NCI-H2227 (cell line): ENCODE measurements at regions not wholly inside any gene's neighbourhood (a gene's known extent, or its start where the extent isn't known, plus 50 kb on each side); places are given as distances from the start of the nearest gene placed in this dataset.

Experiments used
- DNase-seq: peaks from one replicate; lab custom pipeline; 2025; ENCODE audit not compliant: unreplicated experiment; lab: John Stamatoyannopoulos, UW

DNA sequence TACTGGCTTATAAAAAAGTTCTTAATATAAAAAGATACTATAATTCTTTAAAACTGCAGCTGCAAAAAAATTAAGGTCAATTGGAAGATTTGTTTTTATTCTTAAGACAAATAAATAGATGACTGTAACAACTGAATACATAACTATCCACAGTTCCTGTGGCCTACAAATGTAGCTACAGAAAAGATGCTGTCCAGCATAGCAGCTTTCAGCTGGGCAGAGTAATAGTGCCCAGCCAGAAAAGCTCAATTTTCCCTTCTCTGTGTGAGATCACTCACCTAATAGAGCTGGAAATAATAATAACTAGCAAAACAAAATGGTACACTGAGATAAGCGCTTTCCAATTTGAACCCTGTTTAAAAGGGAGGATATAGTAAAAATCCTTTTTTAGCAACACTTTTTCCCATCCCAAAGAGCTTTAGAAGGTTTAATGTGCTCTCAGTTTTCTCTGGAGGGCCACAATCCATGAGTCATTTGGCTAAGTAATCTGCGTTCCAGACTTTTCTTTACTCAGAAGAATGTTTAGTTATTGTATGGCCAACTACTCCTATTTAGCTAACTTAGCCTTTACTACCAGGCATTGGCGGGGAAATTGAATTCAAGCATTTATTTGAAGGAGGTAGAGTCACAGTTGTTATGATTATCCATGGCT is 158.1 kb upstream of the SLC39A10 start:
- no peak for DNase-seq

DNA sequence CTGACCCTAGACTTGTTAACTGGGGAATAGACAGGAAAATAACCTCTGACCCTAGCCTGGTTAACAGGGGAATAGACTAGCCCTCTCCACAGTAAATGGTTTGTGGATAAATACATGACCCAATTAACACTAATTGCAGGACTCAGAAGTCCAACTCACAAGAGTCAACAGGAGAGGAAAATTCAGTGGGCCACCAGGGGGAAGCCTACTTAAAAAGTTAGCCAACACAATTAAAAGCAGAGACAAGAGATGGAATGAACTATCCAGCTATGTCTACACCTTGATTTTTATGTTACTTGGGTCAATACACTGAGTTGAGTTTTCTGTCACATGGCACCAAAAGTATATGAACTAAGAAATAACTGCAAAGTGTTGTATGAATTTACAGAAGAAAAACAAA is 158.8 kb upstream of the SLC39A10 start:
- DNase-seq, result no peak

DNA sequence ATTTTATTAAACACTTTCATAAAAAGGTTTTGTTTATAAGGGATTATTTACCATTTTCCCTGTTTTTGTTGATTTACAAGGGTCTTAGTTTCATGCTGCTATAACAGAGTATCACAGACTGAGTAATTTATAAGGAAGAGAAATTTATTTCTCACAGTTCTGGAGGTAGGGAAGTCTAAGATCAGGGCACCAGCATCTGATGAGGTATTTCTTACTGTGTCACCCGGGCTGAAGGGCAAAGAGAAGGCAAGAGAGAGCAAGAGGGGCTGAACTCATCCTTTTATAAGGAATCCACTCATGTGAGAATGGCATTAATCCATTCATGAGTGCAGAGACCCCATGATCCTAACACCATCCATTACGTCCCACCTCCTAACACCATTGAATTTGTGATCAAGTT is 160.0 kb upstream of the SLC39A10 start:
- DNase-seq, result no peak

DNA sequence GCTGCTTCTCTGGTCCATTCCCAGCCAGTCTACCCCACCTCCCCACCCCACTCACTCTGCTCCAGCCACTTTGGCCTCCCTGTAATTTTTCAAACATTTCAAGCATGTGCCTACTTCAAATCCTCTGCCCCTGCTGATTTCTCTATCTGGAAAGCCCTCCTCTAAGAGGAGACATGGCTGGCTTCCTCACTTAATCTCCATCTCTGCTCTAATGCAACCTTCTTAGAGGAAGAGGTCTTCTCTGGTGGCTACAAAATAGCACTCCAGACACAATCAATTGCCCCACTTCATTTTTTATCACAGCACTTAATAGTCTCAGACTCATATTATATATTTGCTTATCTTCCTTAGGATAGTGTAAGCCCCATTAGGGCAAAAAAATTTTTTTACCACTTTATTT is 161.1 kb upstream of the SLC39A10 start:
- DNase-seq, result no peak

DNA sequence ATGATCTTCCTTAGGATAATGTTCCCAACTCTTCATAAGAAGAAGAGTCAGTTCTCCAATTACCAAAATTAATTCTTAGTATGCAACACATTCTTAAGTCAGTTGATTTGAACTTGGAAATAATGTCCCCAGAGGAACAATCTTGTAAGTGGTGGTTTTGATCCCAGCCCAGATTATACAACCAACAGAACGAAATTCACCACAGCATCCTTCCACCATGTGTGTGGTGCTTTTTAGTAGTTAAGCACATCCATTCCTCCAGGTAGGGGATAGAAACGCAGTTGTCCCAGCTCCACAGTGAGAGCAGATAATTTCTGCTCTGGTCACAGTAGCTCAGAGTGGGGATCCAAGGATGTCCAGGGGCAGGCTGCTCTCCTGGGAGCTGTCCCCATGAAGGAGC is 161.7 kb upstream of the SLC39A10 start:
- DNase-seq, result no peak

DNA sequence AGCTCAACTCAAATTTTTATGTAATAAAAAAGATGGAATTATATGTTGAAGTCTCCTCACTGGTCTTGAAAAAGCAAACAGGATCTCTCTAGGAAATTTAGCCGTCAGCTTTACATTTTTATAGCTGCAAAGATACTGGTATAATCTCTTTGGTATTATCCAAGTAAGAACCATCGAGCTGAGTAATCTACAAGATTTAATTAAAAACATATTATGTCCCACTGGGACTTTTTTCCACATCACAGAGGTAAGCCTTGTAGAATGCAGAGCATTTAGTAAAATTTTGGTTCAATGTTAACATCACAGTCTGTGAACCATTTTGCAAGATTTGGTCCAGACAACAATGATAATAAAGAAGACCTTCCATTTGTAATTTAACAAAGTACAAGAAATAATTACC is 162.6 kb upstream of the SLC39A10 start:
- DNase-seq, result no peak

DNA sequence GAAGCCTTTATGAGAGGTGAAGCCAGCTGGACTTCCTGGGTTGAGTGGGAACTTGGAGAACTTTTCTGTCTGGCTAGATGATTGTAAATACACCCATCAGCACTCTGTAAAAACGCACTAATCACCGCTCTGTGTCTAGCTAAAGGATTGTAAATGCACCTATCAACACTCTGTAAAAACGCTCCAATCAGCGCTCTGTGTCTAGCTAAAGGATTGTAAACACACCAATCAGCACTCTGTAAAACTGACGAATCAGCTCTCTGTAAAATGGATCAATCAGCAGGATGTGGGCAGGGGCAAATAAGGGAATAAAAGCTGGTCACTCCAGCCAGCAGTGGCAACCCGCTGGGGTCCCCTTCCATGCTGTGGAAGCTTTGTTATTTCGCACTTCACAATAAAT is 163.6 kb upstream of the SLC39A10 start:
- DNase-seq, result no peak

DNA sequence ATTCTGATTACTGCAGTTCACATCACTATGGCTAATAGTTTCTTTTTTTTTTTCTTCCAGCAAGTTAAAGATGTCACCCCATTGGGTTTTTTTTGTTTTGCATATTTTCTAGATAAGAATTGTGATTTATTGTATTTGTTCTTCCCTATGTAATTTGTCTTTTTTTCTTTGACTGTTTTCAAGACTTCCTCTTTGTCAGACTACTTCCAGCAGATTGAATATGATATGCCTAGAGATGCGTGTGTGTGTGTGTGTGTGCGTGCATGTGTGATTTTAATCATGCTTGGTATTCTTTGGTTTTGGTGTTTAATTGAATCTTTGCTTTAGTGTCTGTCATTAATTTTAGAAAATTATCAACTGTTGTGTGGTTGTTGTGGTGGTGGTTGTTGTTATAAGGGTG is 166.7 kb upstream of the SLC39A10 start:
- no peak for DNase-seq

DNA sequence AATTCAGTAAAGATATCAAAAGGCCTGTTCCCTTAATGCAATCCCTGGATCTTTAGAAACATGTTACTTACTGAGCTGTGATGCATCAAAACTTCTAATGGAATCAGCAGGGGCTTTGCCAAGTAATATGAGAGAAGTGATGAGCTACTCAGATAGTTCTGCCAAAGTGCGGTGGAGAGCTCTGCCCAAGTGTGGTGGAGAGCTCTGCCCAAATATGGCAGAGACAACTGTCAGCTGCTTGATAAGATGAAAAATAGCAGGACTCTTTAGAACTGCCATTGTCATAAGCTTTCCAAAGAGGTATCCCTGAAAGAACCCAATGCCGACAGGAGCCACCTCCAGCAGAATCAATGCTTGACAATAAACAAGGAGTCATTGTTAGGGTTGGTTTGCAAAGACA is 167.9 kb upstream of the SLC39A10 start:
- no peak for DNase-seq

DNA sequence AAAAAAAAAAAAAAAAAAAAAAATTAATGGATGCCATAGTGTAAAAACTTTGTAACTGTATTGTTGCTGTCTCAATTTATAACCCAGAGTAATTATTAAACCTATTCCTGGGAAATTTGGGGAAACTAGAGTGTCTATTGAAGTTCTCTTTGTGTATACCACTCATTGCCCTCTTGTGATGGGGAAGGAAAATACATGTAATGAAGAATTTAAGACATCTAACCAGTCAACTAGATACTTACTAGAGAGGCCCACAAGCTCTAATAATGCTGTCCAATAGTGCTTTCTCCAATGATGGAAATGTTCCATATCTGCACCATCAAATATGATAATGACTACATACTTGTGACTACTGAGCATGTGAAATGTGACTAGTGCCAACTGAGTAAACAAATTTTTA is 168.5 kb upstream of the SLC39A10 start:
- DNase-seq, result no peak

DNA sequence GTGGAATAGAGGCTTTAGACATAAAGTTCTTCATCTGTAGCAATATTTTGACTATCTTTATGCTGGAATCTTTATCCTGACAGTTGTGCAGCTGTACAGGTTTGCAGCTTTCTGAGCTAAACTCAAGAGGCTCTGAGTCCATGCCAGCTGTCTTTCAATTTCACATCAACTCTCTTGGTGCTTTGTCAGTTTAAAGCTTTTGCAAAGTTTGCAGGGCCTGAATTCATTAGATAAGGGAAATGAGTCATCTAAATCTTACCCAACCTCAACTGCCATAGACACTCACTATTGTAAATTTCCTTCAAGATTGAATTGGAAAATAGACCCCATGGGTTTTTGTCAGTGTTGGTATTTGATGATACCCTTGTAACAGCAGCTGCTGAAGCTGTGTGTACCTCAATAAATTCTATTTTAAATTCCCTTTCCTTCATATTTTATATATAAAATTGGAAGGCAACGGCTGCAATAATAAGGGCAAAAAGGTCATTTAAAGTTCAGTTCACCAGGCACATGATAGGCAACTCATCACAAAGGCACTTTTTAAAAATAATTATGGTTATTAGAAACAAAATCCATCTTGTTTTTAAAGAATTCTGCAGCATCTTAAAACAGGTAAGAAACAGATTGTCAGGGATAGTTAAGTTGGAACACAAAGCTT is 169.9 kb upstream of the SLC39A10 start:
- DNase-seq, result no peak

DNA sequence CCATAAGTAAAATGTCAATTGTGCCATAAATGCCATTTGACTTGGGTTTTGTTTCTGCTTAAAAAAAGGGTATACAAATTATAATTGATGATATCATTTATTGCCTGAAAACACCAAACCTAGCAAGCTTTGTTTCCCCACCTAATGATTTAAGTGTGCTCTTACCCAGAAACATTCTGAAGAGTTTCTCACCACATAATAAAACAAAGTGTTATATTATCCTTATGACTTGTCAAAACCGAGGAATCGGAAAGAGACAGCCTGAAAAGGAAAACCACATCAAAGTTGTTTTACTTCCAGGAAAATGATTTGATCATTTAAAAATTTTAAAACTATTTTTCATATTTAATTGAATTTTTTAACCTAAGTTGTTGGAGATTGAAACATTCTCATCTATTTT is 170.5 kb upstream of the SLC39A10 start:
- no peak for DNase-seq

DNA sequence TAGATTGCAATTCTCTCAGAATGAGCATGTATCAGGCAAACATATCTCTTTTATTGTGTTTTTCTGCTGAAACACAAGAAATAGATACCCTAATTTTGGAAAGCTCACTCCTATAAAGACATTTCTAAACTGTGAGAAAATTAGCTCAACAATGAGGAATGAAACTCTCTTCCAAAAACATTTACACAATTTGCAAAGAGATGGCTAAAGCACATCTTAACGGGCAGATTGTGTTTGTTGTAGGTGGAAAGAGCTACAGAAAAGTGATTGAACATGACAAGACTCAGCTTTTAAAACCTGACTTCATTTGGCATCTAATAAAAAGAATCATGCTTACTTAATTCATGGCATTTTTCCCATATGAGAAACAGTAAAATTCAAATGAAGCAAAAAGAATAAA is 175.0 kb upstream of the SLC39A10 start:
- DNase-seq, result no peak

DNA sequence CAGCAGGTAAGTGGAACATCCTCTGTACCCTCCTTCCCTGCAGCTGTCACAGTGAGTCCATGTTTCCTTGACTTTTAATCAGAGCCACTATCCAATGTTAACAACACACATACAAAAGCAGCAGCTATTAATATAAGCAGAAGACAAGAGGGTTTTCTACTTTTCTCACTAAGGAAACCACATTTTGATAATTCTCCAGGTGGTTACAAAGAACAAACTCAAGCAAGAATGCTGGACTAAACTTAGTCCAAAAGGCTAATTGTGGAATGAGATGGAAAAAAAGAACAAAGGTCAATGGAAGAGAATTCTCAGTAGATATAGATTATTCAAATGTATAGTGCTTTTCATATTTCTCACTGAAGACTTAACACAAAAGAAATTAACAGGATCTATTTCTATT is 176.9 kb upstream of the SLC39A10 start:
- DNase-seq, result no peak

DNA sequence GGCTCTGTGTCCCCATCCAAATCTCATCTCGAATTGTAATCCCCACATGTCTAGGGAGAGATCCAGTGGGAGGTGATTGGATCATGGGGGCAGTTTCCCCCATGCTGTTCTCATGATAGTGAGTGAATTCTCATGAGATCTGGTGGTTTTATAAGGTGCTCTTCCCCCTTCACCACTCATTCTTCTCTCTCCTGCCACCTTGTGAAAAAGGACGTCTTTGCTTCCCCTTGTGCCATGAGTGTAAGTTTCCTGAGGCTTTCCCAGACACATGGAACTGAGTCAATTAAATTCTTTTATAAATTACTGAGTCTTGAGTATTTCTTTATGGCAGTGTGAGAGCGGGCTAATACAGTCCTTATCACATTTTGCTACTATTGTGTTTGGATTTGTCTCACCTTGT is 177.6 kb upstream of the SLC39A10 start:
- DNase-seq, result no peak

DNA sequence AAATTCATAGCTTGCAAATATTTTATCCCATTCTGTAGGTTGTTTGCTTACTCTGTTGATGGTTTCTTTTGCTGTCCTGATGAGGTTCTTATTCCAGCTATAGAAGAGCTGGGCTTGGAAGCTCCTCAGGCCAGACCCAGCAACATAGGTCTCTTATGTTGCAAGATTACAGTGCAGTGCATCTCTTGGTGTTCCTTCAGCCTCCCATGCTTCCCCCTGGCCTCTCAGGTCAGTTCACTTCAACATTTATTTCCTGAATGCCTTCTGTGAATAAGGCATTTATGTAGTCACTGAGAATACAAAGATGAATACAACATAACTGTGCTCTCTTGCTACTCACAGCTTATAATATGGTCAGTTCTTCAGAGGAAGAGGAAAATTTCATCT is 179.0 kb upstream of the SLC39A10 start:
- no peak for DNase-seq

DNA sequence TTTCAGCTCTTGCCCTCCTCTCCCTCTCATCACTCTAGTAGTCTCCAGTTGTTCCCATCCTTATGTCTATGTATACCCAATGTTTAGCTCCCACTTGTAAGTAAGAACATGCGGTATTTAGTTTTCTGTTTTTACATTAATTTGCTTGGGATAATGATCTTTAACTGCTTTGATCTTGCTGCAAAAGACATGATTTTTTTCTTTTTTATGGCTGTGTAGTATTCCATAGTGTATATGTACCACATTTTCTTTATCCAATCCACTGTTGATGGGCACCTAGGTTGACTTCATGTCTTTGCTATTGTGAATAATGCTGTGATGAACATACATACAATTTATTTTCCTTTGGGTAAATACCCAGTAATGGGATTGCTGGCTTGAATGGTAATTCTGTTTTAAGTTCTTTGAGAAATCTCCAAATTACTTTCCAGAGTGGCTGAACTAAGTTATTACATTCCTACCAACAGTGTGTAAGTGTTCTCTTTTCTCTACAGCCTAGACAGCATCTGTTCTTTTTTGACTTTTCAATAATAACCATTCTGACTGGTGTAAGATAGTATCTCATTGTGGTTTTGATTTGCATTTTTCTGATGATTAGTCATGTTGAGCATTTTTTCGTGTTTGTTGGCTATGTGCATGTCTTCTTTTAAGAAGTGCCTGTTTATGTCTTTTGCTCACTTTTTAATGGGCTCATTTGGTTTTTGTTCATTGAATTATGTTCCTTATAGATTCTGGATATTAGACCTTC is 179.6 kb upstream of the SLC39A10 start:
- DNase-seq, result no peak

DNA sequence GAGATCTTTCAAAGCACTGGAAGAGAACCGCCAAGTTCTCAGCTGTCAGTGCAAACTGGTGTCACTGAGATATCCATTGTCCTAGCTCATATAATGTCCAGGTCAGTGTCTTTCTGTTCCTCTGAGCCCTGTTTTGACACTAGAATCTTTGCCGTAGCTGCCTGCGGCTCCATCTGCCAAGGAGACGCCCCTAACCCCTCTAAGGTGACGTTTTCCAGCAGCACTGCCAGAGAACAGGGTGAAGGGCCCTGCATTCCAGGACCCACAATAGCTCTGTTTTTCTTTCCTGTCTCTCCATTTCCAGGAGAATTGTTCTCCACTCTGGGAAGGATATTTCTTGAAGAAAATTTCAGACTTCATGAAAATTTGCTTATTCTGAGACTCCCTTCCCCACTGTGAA is 181.7 kb upstream of the SLC39A10 start:
- no peak for DNase-seq

DNA sequence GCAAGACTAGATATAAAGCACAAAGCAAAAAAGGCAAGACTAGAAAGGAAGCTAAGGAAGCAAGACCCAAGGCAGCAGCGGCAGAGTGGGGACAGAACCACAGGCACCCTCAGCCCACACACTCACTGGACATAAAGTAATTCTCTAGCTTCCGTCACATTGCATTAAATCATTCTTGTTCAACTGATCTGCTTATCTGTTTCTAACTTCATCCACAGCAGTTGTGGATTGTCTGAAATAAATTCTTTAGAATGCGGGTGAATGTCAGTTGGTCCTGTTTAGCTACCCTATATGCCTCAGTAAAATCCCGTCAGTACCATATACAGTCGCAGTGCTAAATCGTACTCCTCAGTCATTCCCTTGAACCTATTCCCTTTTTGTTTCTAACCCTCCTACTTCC is 183.2 kb upstream of the SLC39A10 start:
- no peak for DNase-seq

DNA sequence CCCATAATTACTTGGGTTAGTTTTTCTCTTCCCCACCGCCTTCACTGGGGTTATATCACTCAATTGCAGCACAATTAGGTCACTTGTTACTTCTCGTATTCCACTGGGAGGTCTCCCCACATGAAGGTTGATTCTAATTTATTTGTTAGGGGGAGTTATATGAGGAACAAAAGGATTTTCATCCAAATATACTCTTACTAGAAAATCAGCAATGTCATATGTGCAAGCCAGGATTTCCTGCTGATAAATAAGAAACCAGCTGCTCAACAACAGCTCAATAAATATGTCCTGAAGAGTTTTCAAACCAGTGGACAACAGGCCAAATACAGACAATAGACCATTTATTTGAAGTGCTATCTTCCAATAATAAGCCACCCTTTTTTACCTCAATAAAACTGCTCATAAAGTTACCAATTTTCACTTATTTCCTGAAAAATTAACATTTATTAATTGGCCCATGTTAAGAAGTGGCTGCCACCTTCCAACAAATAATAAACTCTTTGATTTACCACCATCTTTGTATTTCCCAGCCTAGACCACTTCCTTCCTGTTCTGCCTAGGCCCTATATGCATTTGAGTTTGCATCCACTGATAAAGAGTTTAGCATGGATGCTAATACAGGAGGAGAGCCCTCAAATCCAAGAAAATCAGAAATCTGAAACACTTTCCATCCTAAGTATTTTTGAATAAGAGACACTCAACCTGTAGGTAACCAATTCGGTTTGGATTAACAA is 184.4 kb upstream of the SLC39A10 start:
- DNase-seq, result no peak

DNA sequence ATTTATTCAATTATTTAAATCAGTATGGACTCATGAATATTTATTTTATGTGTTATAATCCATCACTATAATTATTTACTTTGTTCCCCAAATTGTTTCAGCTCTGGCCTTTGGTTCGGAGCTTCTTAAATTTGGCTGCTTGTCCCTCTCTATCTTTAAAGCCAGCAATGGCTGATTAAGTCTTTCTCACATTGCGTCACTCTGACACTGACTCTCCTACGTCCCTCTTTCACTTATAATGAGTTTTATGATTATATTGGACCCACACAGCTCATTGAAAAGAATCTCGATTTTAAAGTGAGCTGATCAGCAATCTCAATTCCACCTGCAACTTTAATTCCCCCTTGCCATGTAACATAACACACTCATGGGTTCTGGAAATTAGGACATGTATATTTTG is 185.2 kb upstream of the SLC39A10 start:
- no peak for DNase-seq

DNA sequence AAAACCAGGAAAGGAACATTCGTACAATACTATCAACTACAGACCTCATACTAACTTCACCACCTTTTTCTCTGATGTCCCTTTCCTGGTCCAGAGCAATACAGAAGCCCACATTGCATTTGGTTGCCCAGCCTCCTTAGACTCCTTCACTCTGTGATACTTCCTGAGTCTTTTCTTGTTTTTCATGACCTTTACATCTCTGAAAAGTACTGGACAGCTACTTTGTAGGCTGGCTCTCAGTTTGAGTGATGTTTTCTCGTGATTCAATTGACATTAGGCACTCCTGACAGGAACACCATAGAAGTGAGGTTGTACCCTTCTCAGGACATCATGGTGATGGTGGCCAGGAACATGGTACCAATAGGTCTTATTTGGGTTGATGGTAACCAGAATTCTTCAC is 185.9 kb upstream of the SLC39A10 start:
- DNase-seq, result no peak
